Loucy (cell line): ENCODE measurements at regions not wholly inside any gene's neighbourhood (a gene's known extent, or its start where the extent isn't known, plus 50 kb on each side); places are given as distances from the start of the nearest gene placed in this dataset.

Experiments used
- EZH2phosphoT487 ChIP-seq: fragments of 200-600 bp; IDR thresholded peaks from 2 replicates; pipeline ENCODE4 v1.6.1; 2018; ENCODE audit warnings: antibody characterized with exemption, mild to moderate bottlenecking, moderate library complexity, borderline replicate concordance
- TF ChIP-seq, protein P1 (sequence below): fragments of 200-600 bp; sonication (generic); conservative IDR thresholded peaks from 2 replicates; pipeline ENCODE4 v1.5.1; 2014; ENCODE audit warnings: mild to moderate bottlenecking, antibody characterized with exemption, low read length

DNA sequence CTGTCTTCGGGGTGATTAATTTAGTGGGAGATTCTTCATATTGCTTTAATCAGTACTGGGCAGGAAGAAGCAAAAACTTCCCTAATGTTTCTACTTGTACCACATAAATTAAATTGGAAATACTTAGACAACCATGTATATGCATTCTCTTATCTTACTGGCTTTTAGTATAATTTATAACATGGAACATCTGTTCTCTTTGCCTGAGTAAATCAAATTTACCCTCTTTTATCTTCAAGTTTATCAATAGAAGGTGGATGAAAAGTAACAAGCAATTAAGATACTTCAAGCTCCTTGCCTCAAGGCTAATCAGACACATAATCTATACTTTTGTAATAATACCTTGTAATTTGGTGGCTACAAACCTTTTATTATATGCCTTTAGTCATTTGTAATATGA lies 274.4 kb upstream of the ARX start:
- TF ChIP-seq EZH2phosphoT487 = no peak
- TF ChIP-seq, protein P1, sequence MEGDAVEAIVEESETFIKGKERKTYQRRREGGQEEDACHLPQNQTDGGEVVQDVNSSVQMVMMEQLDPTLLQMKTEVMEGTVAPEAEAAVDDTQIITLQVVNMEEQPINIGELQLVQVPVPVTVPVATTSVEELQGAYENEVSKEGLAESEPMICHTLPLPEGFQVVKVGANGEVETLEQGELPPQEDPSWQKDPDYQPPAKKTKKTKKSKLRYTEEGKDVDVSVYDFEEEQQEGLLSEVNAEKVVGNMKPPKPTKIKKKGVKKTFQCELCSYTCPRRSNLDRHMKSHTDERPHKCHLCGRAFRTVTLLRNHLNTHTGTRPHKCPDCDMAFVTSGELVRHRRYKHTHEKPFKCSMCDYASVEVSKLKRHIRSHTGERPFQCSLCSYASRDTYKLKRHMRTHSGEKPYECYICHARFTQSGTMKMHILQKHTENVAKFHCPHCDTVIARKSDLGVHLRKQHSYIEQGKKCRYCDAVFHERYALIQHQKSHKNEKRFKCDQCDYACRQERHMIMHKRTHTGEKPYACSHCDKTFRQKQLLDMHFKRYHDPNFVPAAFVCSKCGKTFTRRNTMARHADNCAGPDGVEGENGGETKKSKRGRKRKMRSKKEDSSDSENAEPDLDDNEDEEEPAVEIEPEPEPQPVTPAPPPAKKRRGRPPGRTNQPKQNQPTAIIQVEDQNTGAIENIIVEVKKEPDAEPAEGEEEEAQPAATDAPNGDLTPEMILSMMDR = no peak
